Karpas-422 (cell line): ENCODE measurements at regions not wholly inside any gene's neighbourhood (a gene's known extent, or its start where the extent isn't known, plus 50 kb on each side); places are given as distances from the start of the nearest gene placed in this dataset.
"Not testable (repeated sequence)": the region's sequence is repeated elsewhere in the genome, so short reads cannot be mapped to it uniquely, and the experiment has no call there.

Experiments
- DNase-seq: peaks from one replicate; pipeline ENCODE4 v3.0.0-alpha.2; 2015
- H2AFZ ChIP-seq: fragments of 200-600 bp; sonication (generic); 2 replicates; pipeline ENCODE4 v1.6.1; 2014; ENCODE audit warnings: antibody characterized with exemption, low read length, mixed read lengths
- H3K27ac ChIP-seq: fragments of 200-600 bp; sonication (generic); 2 replicates; pipeline ENCODE4 v1.5.1; 2014; ENCODE audit warnings: mild to moderate bottlenecking, low read length, moderate library complexity
- H3K27me3 ChIP-seq: fragments of 200-600 bp; sonication (generic); 2 replicates; pipeline ENCODE4 v1.6.1; 2014; ENCODE audit warnings: low read length, mixed read lengths
- H3K36me3 ChIP-seq: fragments of 200-600 bp; sonication (generic); 2 replicates; pipeline ENCODE4 v1.6.1; 2014; ENCODE audit warnings: low read length, mixed read lengths; ENCODE audit not compliant: insufficient read depth
- H3K4me1 ChIP-seq: fragments of 200-600 bp; sonication (generic); 2 replicates; pipeline ENCODE4 v1.6.1; 2014; ENCODE audit warnings: mild to moderate bottlenecking, low read length, mixed read lengths
- H3K4me2 ChIP-seq: fragments of 200-600 bp; sonication (generic); 2 replicates; pipeline ENCODE4 v1.6.1; 2014; ENCODE audit warnings: low read length, low read depth, mild to moderate bottlenecking; ENCODE audit not compliant: poor library complexity, severe bottlenecking
- H3K4me3 ChIP-seq: fragments of 200-600 bp; sonication (generic); 2 replicates; pipeline ENCODE4 v1.5.1; 2014; ENCODE audit warnings: mild to moderate bottlenecking, antibody characterized with exemption, low read length, mixed read lengths
- H3K79me2 ChIP-seq: fragments of 200-600 bp; sonication (generic); 2 replicates; pipeline ENCODE4 v1.6.1; 2014; ENCODE audit warnings: mild to moderate bottlenecking, low read length, mixed read lengths
- H3K9ac ChIP-seq: fragments of 200-600 bp; sonication (generic); 2 replicates; pipeline ENCODE4 v1.6.0; 2014; ENCODE audit warnings: low read length
- H3K9me2 ChIP-seq: fragments of 200-600 bp; sonication (generic), shearing (Covaris generic); replicated peaks from 2 replicates; pipeline ENCODE4 v1.6.0; 2014; ENCODE audit warnings: mild to moderate bottlenecking, low read length, moderate library complexity; ENCODE audit not compliant: insufficient read depth
- H3K9me3 ChIP-seq: fragments of 300-700, 200-600 bp; sonication (generic); 2 replicates; pipeline ENCODE4 v1.6.1; 2014; ENCODE audit warnings: low read length, mixed read lengths
- H4K20me1 ChIP-seq: fragments of 200-600 bp; sonication (generic); 2 replicates; pipeline ENCODE4 v1.6.1; 2014; ENCODE audit warnings: mild to moderate bottlenecking, antibody characterized with exemption, low read length, low read depth; ENCODE audit not compliant: insufficient read depth

DNA sequence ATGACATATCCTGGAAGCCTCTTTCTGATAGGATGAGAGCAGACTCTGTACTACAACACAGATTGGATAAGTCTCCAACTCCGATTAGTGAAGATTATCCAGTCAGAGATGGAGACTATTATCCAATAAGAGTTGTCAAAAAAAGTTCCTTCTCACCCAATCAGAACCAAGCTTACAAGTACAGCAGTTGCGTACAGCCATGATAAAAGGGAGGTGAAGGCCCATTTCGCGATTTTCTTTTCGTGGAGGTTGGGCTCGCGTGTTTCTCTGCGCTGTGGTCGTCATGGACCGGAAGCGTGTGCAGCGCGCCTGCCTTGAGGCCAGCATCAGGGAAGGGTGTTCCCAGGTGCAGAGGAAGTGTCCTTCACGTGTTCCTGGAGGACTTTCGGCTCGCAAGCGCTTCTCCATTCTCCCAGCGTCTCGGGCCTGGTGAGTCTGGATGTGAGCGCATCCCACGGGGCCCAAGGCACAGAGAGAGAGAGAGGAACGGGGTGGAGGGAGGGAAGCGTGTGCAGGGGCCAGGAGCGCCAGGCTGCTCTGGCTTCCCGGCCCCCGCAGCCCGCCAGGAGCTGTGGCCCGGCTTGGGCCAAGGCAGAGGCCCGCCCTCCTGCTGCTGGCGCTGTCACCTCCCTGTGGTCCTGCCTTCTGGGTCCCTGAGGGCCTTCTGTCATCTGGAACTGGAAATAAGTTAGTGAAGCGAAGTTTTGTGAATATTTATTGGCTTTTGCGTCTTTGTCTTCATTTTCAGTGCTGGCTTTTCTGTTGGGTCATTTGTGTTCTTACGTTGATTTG is 53.9 kb downstream of the CDRT15L2 start:
- H3K27me3 ChIP-seq, H3K79me2 ChIP-seq, H3K9ac ChIP-seq, H3K9me2 ChIP-seq, H3K4me1 ChIP-seq, H3K4me2 ChIP-seq, H3K27ac ChIP-seq, H3K9me3 ChIP-seq, H3K4me3 ChIP-seq, H2AFZ ChIP-seq, H3K36me3 ChIP-seq, H4K20me1 ChIP-seq, DNase-seq: not testable (repeated sequence)

GRCh38 chr17:20640147-20640546 is 60.6 kb downstream of the CDRT15L2 start:
- not testable (repeated sequence) for H3K9me2 ChIP-seq, H3K4me2 ChIP-seq, H2AFZ ChIP-seq, H3K79me2 ChIP-seq, H3K36me3 ChIP-seq, DNase-seq, H3K27ac ChIP-seq, H4K20me1 ChIP-seq, H3K4me1 ChIP-seq, H3K27me3 ChIP-seq, H3K4me3 ChIP-seq, H3K9ac ChIP-seq, H3K9me3 ChIP-seq

- not testable (repeated sequence) for H3K4me3 ChIP-seq
Observed at GRCh38 chr17:20646661-20647272, 67.2 kb downstream of the CDRT15L2 start.

GRCh38 chr17:20649097-20649767 is 69.7 kb downstream of the CDRT15L2 start:
- H2AFZ ChIP-seq, H3K4me2 ChIP-seq, DNase-seq, H3K4me1 ChIP-seq, H3K79me2 ChIP-seq, H3K36me3 ChIP-seq, H3K9ac ChIP-seq, H3K4me3 ChIP-seq, H3K9me2 ChIP-seq, H3K27me3 ChIP-seq, H3K9me3 ChIP-seq, H4K20me1 ChIP-seq, H3K27ac ChIP-seq: not testable (repeated sequence)

More at GRCh38 chr17:20646661-20647272, 67.2 kb downstream of the CDRT15L2 start:
- not testable (repeated sequence) for H3K27me3 ChIP-seq, H3K9me2 ChIP-seq, H3K9ac ChIP-seq, H3K4me2 ChIP-seq, H3K4me1 ChIP-seq, H3K9me3 ChIP-seq, H3K79me2 ChIP-seq, H4K20me1 ChIP-seq, H2AFZ ChIP-seq, H3K27ac ChIP-seq, H3K36me3 ChIP-seq
- DNase-seq, result peak; percentile 49

DNA sequence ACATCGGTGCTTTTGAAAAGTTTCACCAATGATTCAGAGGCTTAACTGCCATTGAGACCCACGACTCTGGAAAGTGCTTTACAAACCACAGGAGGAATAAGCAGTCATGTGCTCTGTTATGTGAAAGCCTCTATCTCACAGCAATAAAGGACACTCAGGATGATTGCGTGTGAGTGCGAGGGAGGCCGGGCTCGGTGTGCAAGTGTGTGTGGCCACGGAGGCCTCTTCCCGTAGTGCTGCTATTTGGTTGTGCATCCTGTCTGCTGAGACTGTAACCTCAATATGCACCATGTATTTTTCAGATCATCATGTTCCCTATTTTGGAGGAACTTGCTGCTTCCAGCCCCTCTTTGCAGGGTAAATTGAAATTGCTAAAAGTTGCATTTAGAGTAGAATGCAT is 71.5 kb downstream of the CDRT15L2 start:
- not testable (repeated sequence) for H3K79me2 ChIP-seq, H4K20me1 ChIP-seq, H3K9ac ChIP-seq, H3K27ac ChIP-seq, H3K4me1 ChIP-seq, H3K4me3 ChIP-seq, H2AFZ ChIP-seq, H3K4me2 ChIP-seq, H3K27me3 ChIP-seq, H3K9me2 ChIP-seq, H3K9me3 ChIP-seq, H3K36me3 ChIP-seq, DNase-seq

DNA sequence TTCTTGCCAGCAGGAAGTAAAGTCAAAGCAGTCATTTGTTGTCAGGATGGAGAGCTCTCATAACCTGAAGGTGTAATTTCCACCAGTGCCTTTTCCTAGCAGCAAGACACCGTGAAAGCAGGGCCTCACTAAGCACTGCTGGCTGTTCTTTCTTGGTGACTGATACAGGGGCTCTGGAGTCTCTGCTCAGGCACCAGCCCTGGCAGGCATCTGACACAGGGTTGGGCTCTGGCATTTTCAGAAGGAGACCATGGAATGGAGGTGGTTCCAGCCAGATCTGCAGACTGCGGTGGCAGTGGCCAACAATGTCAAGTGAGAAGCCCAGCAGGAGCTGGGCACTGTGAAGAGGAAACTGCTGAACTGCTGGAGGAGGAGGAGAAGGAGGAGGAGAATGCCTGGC is 72.2 kb downstream of the CDRT15L2 start:
- H3K4me3 ChIP-seq, H3K36me3 ChIP-seq, H3K9me3 ChIP-seq, H2AFZ ChIP-seq, H3K4me1 ChIP-seq, DNase-seq, H3K9me2 ChIP-seq, H4K20me1 ChIP-seq, H3K9ac ChIP-seq, H3K27ac ChIP-seq, H3K27me3 ChIP-seq, H3K4me2 ChIP-seq, H3K79me2 ChIP-seq: not testable (repeated sequence)

DNA sequence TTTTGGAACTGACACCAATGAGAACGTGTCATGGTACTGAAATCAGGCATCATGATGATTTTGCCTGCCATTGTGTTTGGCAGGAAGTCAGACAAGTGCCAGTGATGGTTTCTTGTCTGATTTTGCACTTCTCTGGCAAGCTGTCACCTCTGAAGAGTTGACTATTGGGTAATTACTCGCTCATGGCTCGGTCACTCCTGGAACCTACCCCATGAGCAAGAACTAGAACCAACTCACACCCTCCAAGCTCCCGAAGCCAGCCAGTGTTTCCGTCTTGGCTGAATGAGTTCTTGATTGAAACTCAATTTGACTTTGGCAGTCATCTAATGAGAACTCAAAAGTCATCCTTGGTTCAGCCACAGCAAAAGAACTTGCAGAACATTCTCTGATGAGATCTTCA is 73.9 kb downstream of the CDRT15L2 start:
- not testable (repeated sequence) for DNase-seq, H3K4me2 ChIP-seq, H3K36me3 ChIP-seq, H3K9me3 ChIP-seq, H3K9ac ChIP-seq, H3K79me2 ChIP-seq, H3K27ac ChIP-seq, H3K27me3 ChIP-seq, H4K20me1 ChIP-seq, H3K4me1 ChIP-seq, H2AFZ ChIP-seq, H3K4me3 ChIP-seq, H3K9me2 ChIP-seq

- H3K36me3 ChIP-seq, H3K9me3 ChIP-seq, H4K20me1 ChIP-seq, H3K4me1 ChIP-seq, DNase-seq, H3K79me2 ChIP-seq, H3K4me2 ChIP-seq, H3K9me2 ChIP-seq, H3K9ac ChIP-seq, H3K27me3 ChIP-seq, H2AFZ ChIP-seq, H3K4me3 ChIP-seq, H3K27ac ChIP-seq: not testable (repeated sequence)
Observed at GRCh38 chr17:20654114-20654513, 74.6 kb downstream of the CDRT15L2 start.
